Activated CD8-positive, alpha-beta memory T cell treated with anti-CD3 and anti-CD28 coated beads for 48 hours (primary cell): ENCODE measurements at regions not wholly inside any gene's neighbourhood (a gene's known extent, or its start where the extent isn't known, plus 50 kb on each side); places are given as distances from the start of the nearest gene placed in this dataset.
"Not testable (repeated sequence)": the region's sequence is repeated elsewhere in the genome, so short reads cannot be mapped to it uniquely, and the experiment has no call there.

Experiments
- DNase-seq, 3 experiments: peaks; one replicate each; pipeline ENCODE4 v3.0.0-alpha.2; 2020; ENCODE audit warnings: low read depth in 2 of 3, low spot score in 2 of 3

DNA sequence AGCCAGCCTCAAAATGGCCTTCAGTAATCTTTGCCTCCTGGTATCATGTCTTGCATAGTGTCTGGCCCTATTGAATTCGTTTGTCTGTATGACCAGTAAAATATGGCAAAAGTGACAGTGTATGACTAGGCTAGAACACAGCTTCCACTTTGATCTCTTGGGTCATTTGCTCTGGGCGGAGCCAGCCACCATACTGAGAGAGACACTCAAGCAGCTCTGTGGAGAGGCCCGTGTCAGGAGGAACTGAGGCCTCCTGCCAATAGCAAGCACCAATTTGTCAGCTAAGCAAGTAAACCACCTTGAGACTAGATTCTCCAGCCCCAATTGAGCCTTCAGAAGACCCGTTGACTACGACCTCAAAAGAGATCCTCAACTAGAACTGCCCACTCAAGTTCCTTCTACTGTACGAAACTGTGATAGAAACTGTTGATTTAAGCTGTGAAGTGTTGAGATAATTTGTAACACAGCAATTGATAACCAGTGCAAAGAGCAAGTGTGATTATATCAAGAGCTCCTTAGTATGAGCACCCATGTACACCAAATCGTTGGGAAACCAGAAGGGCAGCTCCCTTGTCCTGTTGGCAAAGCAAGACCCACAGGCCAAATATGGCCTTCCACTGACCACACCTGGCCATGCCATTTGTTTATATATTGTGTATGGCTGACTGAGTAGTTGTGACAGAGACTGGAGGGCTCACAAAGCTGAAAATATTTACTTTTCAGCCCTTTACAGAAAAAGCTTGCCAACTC, 52.7 kb upstream of the SERBP1 start:
- no peak for DNase-seq

DNA sequence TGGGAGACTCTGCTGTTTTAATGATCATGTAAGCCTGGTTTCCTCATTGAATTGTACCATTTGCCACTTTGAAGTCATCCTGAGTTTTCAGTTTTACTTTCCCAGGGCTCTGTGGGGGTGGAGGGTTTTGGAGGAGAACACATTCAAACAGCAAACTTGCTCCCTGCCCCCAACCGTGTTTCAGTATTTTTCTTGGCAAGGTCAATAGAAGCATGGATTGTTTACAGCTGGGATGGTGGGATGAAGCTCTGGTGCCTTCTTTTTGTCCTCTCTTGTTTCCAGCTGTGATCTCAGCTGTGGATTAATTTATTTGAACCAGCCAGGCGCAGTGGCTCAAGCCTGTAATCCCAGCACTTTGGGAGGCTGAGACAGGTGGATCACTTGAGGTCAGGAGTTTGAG, 54.3 kb upstream of the SERBP1 start:
- no peak for DNase-seq

DNA sequence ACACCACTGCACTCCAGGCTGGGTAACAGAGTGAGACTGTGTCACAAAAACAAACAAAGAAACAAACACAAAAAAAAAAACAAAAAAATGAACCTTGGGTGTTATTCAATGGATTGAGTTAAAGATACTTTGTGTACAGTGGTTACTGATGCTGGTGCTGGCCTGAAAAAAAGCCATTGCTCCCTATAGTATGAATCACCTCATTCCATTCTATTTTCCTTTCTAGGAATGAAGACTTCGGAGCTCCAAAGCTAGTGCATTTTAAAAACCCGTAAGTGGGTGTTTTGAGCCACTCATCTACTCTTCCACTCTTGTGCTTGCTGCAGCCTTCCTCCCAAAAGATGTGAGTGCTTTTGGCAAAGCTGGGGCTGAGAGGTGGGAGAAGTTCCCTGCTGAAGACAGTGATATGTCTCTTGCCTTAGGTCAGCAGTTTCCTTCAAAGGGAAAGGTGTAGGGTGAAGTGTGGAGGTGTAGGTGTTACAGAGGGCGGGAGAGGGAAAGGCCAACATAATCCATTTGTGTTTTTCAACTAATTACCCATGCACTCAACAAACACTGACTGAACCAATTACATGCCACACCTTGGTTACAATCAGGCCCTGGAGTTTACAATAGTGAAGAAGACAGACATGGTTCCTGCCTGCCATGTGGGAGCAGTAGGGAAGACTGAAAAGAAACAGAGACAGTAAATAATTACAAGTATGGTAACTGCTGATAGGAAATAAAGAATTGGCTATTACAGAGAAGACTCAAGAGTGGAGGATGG, 55.0 kb upstream of the SERBP1 start:
- no peak for DNase-seq

GRCh38 chr1:67489643-67490042, 59.4 kb upstream of the SERBP1 start:
- no peak for DNase-seq

DNA sequence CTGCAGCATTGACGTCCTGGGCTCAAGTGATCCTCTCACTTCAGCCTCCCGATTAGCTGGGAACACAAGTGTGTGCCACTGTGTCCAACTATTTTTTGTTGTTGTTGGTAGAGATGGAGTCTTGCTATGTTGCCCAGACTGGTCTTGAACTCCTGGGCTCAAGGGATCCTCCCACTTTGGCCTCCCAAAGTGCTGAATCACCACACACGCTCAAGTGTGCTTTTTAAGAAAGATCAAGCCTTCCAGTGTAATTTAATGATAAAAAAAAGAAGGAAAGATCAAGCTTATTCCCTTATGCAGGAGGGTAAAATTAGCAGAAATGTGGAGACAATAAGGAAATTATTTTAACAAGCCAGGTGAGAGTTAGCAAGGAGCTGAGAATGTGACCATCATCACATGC, 61.1 kb upstream of the SERBP1 start:
- no peak for DNase-seq

- DNase-seq = no peak
Measured at GRCh38 chr1:67493148-67493547, 62.9 kb upstream of the SERBP1 start.

DNA sequence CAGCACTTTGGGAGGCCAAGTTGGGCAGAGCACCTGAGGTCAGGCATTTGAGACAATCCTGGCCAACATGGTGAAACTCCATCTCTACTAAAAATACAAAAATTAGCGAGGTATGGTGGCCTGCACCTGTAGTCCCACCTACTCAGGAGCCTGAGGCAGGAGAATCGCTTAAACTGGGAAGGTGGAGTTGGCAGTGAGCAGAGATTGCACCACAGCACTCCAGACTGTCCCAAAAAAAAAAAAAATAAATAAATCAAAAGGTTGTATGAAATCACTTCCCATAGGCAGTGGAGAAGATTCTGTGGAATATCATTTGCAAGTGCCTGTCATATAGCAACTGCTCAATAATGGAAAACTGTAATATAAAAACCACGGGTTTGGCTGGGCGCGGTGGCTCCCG, 65.1 kb upstream of the SERBP1 start:
- DNase-seq = no peak

GRCh38 chr1:67496329-67496728, 66.1 kb upstream of the SERBP1 start:
- no peak for DNase-seq

- peak; percentile 66 to 87 (median 73) for DNase-seq
Measured at GRCh38 chr1:67500413-67500959, 70.3 kb upstream of the SERBP1 start.

DNA sequence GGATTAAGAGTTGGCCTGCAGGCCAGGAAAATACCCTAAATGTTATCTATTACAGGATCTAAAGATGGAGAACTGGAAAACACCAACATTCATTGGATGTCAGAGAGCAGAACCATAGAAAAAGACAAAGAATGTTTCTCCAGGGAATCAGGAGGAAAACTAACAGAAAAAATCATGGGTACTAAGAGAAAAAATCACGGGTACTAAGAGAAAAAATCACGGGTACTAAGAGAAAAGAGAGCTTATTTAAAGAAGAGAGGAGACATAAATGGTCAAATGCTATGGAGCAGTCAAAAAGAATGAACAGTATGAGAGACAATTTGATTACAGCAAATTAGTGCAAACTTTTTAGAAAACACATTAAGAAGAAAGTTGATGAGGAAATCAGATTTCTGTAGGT, 73.8 kb upstream of the SERBP1 start:
- DNase-seq = no peak

GRCh38 chr1:67513392-67514294, 83.4 kb upstream of the SERBP1 start:
- DNase-seq = not testable (repeated sequence)

GRCh38 chr1:67514300-67514699, 84.1 kb upstream of the SERBP1 start:
- no peak for DNase-seq

DNA sequence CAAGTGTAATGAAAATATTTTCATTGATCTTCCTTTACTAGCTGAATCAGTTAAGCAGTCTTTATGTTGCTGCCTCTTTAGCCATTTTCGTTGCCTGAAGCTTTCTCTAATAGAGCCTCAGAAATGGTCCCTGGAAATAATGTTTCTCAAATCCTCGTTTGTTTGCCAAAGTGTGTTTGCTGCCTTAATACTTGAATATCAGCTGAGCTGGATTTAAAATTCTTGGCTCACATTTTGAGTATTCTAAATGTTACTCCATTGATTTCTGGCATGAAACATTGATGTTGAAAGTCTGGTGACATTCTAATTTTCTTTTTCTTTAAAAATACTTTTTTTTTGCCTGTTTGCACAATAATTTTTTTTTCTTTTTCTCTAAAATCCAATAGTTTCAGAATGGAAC, 84.6 kb upstream of the SERBP1 start:
- DNase-seq = no peak

DNA sequence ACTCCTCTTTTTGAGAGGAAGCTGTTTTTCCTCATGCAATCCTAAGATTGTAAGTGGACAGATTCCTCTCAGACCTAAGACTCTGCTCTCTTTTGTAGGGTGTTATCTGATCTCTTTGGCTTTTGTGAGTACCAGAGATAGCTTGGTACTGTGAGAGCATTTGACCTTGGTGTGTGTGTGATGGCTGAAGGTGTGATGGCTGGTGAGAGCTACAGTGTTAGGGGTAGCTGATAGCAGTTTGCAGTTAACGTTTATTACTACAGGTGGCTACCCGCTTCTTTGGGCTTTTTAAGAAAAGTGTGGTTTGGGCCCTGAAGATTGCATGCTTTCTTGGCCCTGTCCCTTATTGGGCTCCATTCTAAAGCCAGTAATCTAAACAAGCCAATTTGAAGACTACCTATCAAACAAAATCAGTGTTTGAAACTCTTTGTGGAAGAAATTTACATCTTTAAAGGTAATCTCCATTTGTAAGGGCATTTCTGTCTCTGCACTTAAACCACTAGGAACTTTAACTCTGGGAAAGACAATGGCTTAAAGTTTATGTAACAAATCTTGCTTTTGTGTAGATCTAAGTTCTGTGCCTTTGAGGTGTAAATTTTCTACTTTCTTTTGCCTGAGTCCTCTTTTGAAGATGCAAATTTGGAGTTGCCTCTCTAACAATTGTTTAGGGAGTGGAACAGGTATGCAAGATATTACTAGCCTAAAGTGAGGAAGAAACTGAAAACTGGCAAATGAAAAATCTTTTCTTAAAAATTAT, 85.3 kb upstream of the SERBP1 start:
- no peak for DNase-seq

GRCh38 chr1:67517046-67517445, 86.8 kb upstream of the SERBP1 start:
- no peak for DNase-seq

GRCh38 chr1:67522001-67522441, 91.8 kb upstream of the SERBP1 start:
- DNase-seq = no peak

GRCh38 chr1:67522793-67523192, 92.6 kb upstream of the SERBP1 start:
- DNase-seq = no peak

GRCh38 chr1:67524143-67525052, 94.2 kb upstream of the SERBP1 start:
- DNase-seq = no peak

- DNase-seq = no peak
Measured at GRCh38 chr1:67525053-67525760, 95.0 kb upstream of the SERBP1 start.
